Spinal cord (tissue), 9 donors: ENCODE measurements at regions not wholly inside any gene's neighbourhood (a gene's known extent, or its start where the extent isn't known, plus 50 kb on each side); places are given as distances from the start of the nearest gene placed in this dataset.
A peak's percentile ranks its signal among the peaks of the same experiment; 100 is the strongest.
"Not testable (repeated sequence)": the region's sequence is repeated elsewhere in the genome, so short reads cannot be mapped to it uniquely, and the experiment has no call there.

Experiments
- DNase-seq, 6 donors: peaks; one replicate each; pipeline versions ENCODE4 v3.0.0 to v3.0.0-alpha.2; 2013 to 2015; ENCODE audit warnings: low spot score in 6 of 6, low read depth in 4 of 6
- H3K27ac ChIP-seq: one replicate; pipeline ENCODE4 v1.5.1; 2013; ENCODE audit warnings: low read depth, low read length, control low read depth
- H3K27me3 ChIP-seq: one replicate; pipeline ENCODE4 v1.6.1; 2013; ENCODE audit warnings: low read length; ENCODE audit not compliant: control insufficient read depth, insufficient read depth
- H3K36me3 ChIP-seq: one replicate; pipeline ENCODE4 v1.6.1; 2013; ENCODE audit warnings: low read length; ENCODE audit not compliant: control insufficient read depth, insufficient read depth
- H3K4me1 ChIP-seq: one replicate; pipeline ENCODE4 v1.6.1; 2013; ENCODE audit warnings: low read length; ENCODE audit not compliant: control insufficient read depth, insufficient read depth
- H3K4me3 ChIP-seq: one replicate; pipeline ENCODE4 v1.5.1; 2013; ENCODE audit warnings: low read depth, low read length, control low read depth
- H3K9me3 ChIP-seq: one replicate; pipeline ENCODE4 v1.6.1; 2013; ENCODE audit warnings: low read length; ENCODE audit not compliant: control insufficient read depth, insufficient read depth
- WGBS: methylation state at CpG from one replicate; pipeline ENCODE4 v1.1.5; 2013; ENCODE audit warnings: missing lambda C conversion rate; ENCODE audit not compliant: insufficient coverage; 5-methylcytosine and 5-hydroxymethylcytosine counted together
- donor health status: healthy.

DNA sequence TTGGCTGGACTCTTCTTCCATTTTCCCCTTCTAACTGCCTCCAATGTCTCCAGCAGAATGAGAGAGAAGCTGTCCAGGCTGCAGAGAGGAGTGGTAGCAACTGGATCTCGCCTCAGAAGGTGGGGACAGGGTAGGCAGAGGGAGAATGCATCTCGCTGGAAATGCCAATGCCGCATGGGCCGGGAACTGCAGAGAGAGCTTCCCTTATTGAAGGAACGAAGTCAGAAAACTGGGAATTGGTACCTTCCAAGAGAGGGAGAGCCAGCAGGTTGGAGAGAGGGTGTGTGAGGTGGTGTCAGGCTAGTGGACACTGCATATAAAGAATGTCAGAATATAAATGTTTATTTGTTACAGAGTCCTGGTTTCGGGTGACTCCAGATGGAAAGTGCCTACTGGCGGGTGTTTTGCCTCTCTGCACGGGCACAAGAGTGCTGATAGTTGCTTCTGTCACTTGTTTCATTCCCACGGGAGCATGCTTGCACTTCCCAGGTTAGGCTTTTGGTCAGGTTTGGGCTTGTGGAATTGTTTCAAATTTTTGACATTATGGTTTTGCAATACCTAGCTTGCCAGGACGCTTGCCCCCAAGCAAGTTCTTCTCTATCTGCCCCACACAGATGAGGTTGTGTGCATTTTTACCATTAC, 156.8 kb upstream of the STS start:
- DNase-seq: no peak
- 95% methylated on average over 7 of the region's 10 CpGs for WGBS
- Histone ChIP-seq H3K27ac (no peak overlapping the region), H3K9me3 (no peaks in the 10 kb centered on the region), H3K27me3 (no peaks in the 10 kb centered on the region), H3K36me3 (no peaks in the 10 kb centered on the region), H3K4me3 (no peak overlapping the region), H3K4me1 (no peaks in the 10 kb centered on the region)

GRCh38 chrX:6989858-6990257, 157.7 kb upstream of the STS start:
- H3K4me1 ChIP-seq: no peaks in the 10 kb centered on the region
- no peak overlapping the region for H3K4me3 ChIP-seq
- H3K36me3 ChIP-seq: no peaks in the 10 kb centered on the region
- no peak overlapping the region for H3K27ac ChIP-seq
- 80% methylated on average over 5 of the region's 6 CpGs for WGBS
- H3K27me3 ChIP-seq: no peaks in the 10 kb centered on the region
- no peaks in the 10 kb centered on the region for H3K9me3 ChIP-seq
- DNase-seq: no peak

DNA sequence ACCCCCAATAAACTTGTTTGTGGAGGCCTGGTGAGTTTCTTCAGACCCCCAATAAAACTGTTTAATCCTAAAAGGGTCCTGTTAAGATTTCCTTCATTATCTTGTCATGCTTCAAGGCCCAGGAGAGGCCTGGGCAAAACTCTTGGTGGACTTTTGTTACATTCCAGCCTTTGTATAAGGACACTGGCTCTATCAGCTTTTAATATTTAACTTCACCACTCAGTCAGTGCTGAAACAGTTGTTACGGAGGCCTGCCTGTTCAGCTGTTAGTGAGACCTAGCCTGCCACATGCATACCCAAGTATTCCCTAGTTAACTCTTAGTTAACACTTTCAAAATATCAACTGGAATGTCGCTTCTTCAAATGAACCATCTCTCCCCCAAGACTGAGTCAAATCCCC, 158.8 kb upstream of the STS start:
- not testable (repeated sequence) for H3K9me3 ChIP-seq, H3K36me3 ChIP-seq, H3K4me3 ChIP-seq, DNase-seq, H3K4me1 ChIP-seq, H3K27me3 ChIP-seq, H3K27ac ChIP-seq
- WGBS: 100% methylated on average over 1 of the region's 2 CpGs

- Histone ChIP-seq H3K27me3 (no peaks in the 10 kb centered on the region), H3K27ac (no peak overlapping the region), H3K9me3 (no peaks in the 10 kb centered on the region), H3K4me3 (no peak overlapping the region), H3K36me3 (no peaks in the 10 kb centered on the region), H3K4me1 (no peaks in the 10 kb centered on the region)
- peak in 1 of 6 donors; percentile 2 for DNase-seq
- 63% methylated on average over 3 of the region's 4 CpGs for WGBS
Measured at GRCh38 chrX:6986915-6987314, 160.6 kb upstream of the STS start.

DNA sequence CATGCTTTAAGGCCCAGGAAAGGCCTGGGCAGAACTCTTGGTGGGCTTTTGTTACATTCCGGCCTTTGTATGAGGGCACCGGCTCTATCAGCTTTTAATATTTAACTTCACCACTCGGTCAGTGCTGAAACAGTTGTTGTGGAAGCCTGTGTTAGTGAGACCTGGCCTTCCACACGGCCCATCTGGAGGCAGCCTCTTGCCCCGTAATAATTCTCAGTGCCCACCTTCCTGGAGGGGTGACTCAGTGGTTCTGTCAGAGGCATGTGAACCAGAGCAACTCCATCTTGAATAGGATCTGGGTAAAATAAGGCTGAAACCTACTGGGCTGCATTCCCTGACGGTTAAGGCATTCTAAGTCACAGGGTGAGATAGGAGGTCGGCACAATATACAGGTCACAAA, 162.0 kb upstream of the STS start:
- H3K36me3 ChIP-seq: no peaks in the 10 kb centered on the region
- H3K27ac ChIP-seq: no peak overlapping the region
- no peaks in the 10 kb centered on the region for H3K4me1 ChIP-seq
- 92% methylated on average over 2 of the region's 7 CpGs for WGBS
- no peak for DNase-seq
- H3K9me3 ChIP-seq: no peaks in the 10 kb centered on the region
- no peak overlapping the region for H3K4me3 ChIP-seq
- H3K27me3 ChIP-seq: no peaks in the 10 kb centered on the region

DNA sequence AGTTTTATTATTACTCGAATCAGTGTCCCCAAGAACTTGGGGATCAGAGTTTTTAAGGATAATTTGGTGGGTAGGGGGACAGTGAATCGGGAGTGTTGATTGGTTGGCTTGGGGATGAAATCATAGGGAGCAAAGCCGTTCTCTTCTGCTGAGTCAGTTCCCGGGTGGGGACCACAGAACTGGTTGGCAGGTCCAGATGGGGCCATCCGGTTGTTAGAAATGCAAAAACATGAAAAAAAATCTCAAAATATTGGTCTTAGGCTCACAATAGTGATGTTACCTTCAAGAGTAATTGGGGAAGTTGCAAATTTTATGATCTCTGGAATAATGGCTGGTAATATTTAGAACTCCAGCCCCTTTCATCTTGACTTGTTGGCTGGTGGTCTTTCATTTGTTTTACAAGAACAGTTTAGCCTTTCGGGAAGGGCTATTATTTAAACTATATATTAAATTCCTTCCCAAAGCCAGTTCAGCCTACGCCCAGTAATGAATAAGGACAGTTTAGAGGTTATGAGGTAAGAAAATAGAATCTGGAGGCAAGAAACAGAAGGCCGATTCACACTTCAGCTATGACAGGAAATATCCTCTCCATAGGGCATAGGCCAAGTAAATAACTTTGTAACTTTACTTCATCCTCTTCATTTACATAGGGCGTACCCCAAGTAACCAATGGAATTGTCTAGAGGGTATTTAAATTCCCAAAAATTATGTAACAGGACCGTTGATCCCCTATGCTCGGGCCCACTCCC, 164.1 kb upstream of the STS start:
- 90% methylated on average over 7 of the region's 11 CpGs for WGBS
- H3K36me3 ChIP-seq: no peaks in the 10 kb centered on the region
- H3K27ac ChIP-seq: no peak overlapping the region
- no peaks in the 10 kb centered on the region for H3K4me1 ChIP-seq
- H3K4me3 ChIP-seq: no peak overlapping the region
- no peak for DNase-seq
- H3K9me3 ChIP-seq: no peaks in the 10 kb centered on the region
- no peaks in the 10 kb centered on the region for H3K27me3 ChIP-seq

- Histone ChIP-seq H3K9me3 (no peaks in the 10 kb centered on the region), H3K36me3 (no peaks in the 10 kb centered on the region), H3K4me1 (no peaks in the 10 kb centered on the region), H3K27ac (no peak overlapping the region), H3K4me3 (no peak overlapping the region), H3K27me3 (no peaks in the 10 kb centered on the region)
- 93% methylated on average over 3 of the region's 8 CpGs for WGBS
- DNase-seq: no peak
Measured at GRCh38 chrX:6981718-6982406, 165.7 kb upstream of the STS start.

- H3K4me1 ChIP-seq: no peaks in the 10 kb centered on the region
- H3K36me3 ChIP-seq: no peaks in the 10 kb centered on the region
- no peaks in the 10 kb centered on the region for H3K9me3 ChIP-seq
- no CpG with 5 or more reads among the region's 2 CpGs for WGBS
- DNase-seq: no peak
- no peaks in the 10 kb centered on the region for H3K27me3 ChIP-seq
- no peak overlapping the region for H3K4me3 ChIP-seq
- no peak overlapping the region for H3K27ac ChIP-seq
Measured at GRCh38 chrX:6980981-6981380, 166.5 kb upstream of the STS start.

DNA sequence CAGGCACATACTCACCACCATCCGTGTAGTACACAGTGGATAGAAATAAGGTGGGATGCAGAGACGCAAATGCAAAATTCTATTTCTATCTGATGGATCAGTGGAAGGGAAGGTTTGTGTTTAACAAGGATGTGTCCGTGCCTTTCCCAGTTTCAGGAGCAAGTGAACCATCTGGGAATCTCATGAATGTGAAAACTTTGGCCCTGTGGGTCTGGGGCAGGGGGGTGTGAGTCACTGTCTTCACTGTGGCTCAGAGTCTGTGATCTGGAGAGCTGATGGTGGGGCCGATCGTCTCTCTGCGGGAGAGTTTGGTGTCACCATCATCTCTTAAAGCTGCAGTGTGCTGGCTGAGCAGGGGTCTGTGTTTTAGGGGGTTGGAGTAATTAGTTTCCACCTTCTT, 179.3 kb upstream of the STS start:
- Histone ChIP-seq H3K9me3 (peaks cover 2% of the 10 kb centered on the region), H3K4me3 (no peak overlapping the region), H3K27ac (no peak overlapping the region), H3K4me1 (no peaks in the 10 kb centered on the region), H3K36me3 (no peaks in the 10 kb centered on the region), H3K27me3 (no peaks in the 10 kb centered on the region)
- no peak for DNase-seq
- 71% methylated on average over 1 of the region's 6 CpGs for WGBS

GRCh38 chrX:6965729-6966128, 181.8 kb upstream of the STS start:
- no peak overlapping the region for H3K27ac ChIP-seq
- no peaks in the 10 kb centered on the region for H3K36me3 ChIP-seq
- H3K9me3 ChIP-seq: no peaks in the 10 kb centered on the region
- H3K4me1 ChIP-seq: no peaks in the 10 kb centered on the region
- no peak overlapping the region for H3K4me3 ChIP-seq
- no CpG with 5 or more reads among the region's 4 CpGs for WGBS
- DNase-seq: no peak
- no peaks in the 10 kb centered on the region for H3K27me3 ChIP-seq
